GM23248 (cell line): ENCODE measurements at regions not wholly inside any gene's neighbourhood (a gene's known extent, or its start where the extent isn't known, plus 50 kb on each side); places are given as distances from the start of the nearest gene placed in this dataset.

ENCODE experiments used
- EZH2 ChIP-seq: fragments of 200-600 bp; sonication (generic); IDR thresholded peaks from 2 replicates; pipeline ENCODE4 v1.6.1; 2018; ENCODE audit warnings: antibody characterized with exemption, mild to moderate bottlenecking; ENCODE audit not compliant: insufficient read depth, poor library complexity, severe bottlenecking
- EZH2phosphoT487 ChIP-seq: fragments of 200-600 bp; sonication (generic); IDR thresholded peaks from 2 replicates; pipeline ENCODE4 v1.6.1; 2018; ENCODE audit warnings: antibody characterized with exemption, moderate library complexity, mild to moderate bottlenecking, low read depth; ENCODE audit not compliant: insufficient read depth

DNA sequence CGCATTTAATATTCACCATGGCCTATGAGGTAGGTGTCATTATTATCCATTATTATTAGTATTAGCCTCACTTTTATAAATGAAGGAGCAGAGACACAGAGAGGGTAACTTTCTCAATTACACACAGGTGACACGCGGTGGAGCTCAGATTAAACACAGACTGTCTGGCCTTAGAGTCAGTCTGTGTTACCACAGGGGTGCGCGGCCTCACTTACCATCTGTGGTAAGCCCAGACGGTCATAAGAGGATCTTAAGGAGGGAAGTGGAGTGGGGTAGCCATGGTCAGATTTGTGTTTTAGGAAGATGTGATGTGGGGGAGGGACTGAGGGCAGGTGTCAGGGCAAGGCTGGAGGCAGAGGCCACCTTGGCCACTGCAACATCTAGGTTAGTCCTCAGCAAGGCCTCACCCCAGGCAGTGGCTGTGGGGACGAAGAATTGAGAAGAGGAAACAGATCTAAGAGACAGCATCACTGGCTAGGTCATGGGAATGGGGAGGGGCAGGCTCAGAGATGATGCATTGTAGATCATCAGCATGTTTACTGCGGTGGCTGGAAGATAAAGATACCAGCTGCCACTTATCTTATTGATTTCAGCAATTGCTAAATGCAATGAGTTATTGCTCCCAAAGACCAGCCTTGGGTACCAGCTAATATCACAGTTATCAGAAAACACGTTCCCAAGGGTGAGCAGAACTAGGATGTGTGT lies 67.1 kb downstream of the SERPINA3 start:
- TF ChIP-seq EZH2phosphoT487 (no peak), EZH2 (no peak)
